Testis (tissue), 2 donors: ENCODE measurements at regions not wholly inside any gene's neighbourhood (a gene's known extent, or its start where the extent isn't known, plus 50 kb on each side); places are given as distances from the start of the nearest gene placed in this dataset.

Experiments used
- CTCF ChIP-seq, 3 experiments: fragments of 450-650 bp in 2 of 3; fragments of 200-600 bp in 1 of 3; sonication (generic) in 1 of 3; IDR thresholded peaks; one replicate each; pipeline ENCODE4 v1.5.1; 2016 to 2019; ENCODE audit warnings: antibody characterized with exemption in 3 of 3, mild to moderate bottlenecking in 2 of 3, moderate library complexity in 1 of 3
- POLR2A ChIP-seq: fragments of 450-650 bp; IDR thresholded peaks from one replicate; pipeline ENCODE4 v1.6.1; 2017; ENCODE audit warnings: antibody characterized with exemption, mild to moderate bottlenecking, moderate library complexity

- TF ChIP-seq CTCF (IDR thresholded peaks at IDR 0.05) = no peak
- TF ChIP-seq POLR2A = no peak
Observed at GRCh38 chr1:112788054-112788453, 72.9 kb upstream of the PPM1J start.
